ENCODE measurements at regions not wholly inside any gene's neighbourhood (a gene's known extent, or its start where the extent isn't known, plus 50 kb on each side); places are given as distances from the start of the nearest gene placed in this dataset.
"Not testable (repeated sequence)": the region's sequence is repeated elsewhere in the genome, so short reads cannot be mapped to it uniquely, and the experiment has no call there.

DNA sequence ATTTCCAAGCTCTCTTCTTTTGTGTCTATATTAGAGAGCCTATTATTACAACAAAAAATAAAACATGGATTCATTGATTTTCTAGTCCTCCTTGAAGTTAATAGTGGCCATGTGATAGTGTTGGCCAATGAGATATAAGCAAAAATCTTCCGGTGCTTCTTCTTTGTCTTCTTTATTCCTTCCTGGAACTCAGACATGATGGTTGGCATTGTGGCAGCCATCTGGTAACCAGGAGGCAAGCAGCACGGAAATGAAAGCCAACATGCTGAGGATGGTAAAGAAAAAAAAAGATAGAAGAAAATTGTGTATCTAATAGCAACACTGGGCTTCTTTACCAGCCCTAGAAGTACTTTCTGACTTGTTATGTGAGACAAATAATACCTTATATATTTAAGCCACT is 50.8 kb upstream of the SEL1L start:
- H3K4me1 Mint-ChIP-seq (ENCODE audit: low read depth), result no peaks in the 10 kb centered on the region
- no peak overlapping the region for H3K4me3 Mint-ChIP-seq
- H3K27me3 Mint-ChIP-seq (ENCODE audit: low read depth), result peaks cover 10% of the 10 kb centered on the region
- intact Hi-C loops (cut with micrococcal nuclease), result no loop called here
- H3K9me3 Mint-ChIP-seq, result peaks cover 9% of the 10 kb centered on the region
- H3K27ac Mint-ChIP-seq, result no peak overlapping the region
- H3K36me3 Mint-ChIP-seq (ENCODE audit: low read depth), result peaks cover 2% of the 10 kb centered on the region
- CTCF ChIA-PET, result no interaction called here
- DNase-seq, result no peak

DNA sequence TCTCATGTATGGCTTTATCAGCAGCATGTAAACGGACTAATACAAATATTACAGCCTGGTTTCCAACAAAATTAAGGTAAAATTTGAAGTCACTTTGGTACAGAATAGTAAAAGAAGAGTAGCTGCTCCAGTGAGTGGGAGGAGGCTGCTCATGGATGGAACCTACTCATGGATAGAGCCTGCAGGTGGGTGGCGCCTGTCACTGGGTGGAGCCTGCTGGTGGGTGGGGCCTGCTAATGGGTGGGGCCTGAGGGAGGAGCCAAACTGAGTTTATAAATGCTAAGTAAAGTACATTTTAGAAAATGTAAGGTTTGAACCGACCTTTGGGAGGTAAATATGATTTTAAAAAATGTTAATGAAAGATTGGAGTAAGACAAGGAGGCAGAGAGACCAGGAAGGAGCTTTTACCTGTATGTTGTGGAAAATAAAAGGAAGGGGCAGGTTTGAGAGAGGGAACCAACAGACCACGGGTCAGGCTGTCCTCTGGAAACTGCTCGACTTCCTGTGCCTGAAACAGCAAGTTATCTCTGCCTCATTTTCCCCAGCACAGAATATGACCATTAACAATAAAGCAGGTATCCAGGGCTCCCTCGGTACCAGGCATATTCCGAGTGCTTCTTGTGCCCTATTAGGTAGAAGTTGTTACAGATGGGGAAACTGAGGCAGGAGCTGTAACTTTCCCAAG is 55.9 kb upstream of the SEL1L start:
- no peak overlapping the region for H3K4me3 Mint-ChIP-seq
- CTCF ChIA-PET, result no interaction called here
- no peak for DNase-seq

DNA sequence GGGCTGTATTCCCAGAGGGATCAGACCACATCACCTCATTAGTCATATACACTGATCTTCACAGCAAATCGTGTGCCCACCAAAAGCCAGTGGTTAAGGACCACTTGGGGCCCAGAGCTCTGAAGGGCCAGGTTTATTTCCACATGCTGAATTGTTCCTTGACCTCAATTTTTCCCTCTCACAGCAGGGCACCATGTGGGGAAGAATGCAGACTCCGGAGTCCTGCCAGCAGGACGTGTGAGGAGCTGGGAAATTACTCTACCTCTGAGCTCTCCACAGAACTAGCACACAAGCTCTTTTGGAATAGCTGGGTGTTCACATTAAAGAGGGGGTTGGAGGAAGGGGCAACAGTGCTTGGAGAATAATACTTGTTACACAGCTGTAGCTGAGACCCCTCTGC is 57.6 kb upstream of the SEL1L start:
- no peak for DNase-seq
- no peak overlapping the region for H3K27ac Mint-ChIP-seq
- no peaks in the 10 kb centered on the region for H3K9me3 Mint-ChIP-seq
- no peaks in the 10 kb centered on the region for H3K36me3 Mint-ChIP-seq (ENCODE audit: low read depth)
- peaks cover 8% of the 10 kb centered on the region for H3K27me3 Mint-ChIP-seq (ENCODE audit: low read depth)
- intact Hi-C loops (cut with micrococcal nuclease), result no loop called here
- no peaks in the 10 kb centered on the region for H3K4me1 Mint-ChIP-seq (ENCODE audit: low read depth)
- H3K4me3 Mint-ChIP-seq, result no peak overlapping the region
- CTCF ChIA-PET, result no interaction called here

More for the DNA sequence above, 55.9 kb upstream of the SEL1L start:
- peaks cover 2% of the 10 kb centered on the region for H3K27me3 Mint-ChIP-seq (ENCODE audit: low read depth)
- no peaks in the 10 kb centered on the region for H3K4me1 Mint-ChIP-seq (ENCODE audit: low read depth)
- no peaks in the 10 kb centered on the region for H3K36me3 Mint-ChIP-seq (ENCODE audit: low read depth)
- H3K9me3 Mint-ChIP-seq, result no peaks in the 10 kb centered on the region
- intact Hi-C loops (cut with micrococcal nuclease), result no loop called here
- no peak overlapping the region for H3K27ac Mint-ChIP-seq

DNA sequence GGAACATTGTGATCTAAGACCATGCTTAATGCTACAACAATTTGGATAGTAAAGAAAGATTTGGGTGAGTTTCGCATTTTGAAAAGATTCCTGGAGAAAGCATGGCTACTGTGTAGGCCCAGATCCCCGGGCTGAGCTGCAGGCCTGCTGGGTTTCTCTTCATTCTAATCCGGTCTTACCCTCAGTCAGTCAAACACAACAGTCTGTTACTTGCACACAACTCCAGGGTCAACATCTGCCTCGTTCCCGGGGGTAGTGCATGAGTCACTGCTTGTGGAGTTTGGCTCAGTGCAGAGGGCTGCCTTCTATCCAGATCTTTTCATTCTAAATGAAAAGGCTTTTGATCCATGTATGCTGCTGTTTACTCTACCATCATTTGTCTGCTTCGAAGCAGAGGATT is 60.4 kb upstream of the SEL1L start:
- intact Hi-C loops (cut with micrococcal nuclease), result no loop called here
- no peaks in the 10 kb centered on the region for H3K36me3 Mint-ChIP-seq (ENCODE audit: low read depth)
- no peaks in the 10 kb centered on the region for H3K9me3 Mint-ChIP-seq
- H3K4me1 Mint-ChIP-seq (ENCODE audit: low read depth), result no peaks in the 10 kb centered on the region
- H3K4me3 Mint-ChIP-seq, result no peak overlapping the region
- peaks cover 8% of the 10 kb centered on the region for H3K27me3 Mint-ChIP-seq (ENCODE audit: low read depth)
- no peak overlapping the region for H3K27ac Mint-ChIP-seq
- CTCF ChIA-PET, result no interaction called here
- DNase-seq, result no peak

DNA sequence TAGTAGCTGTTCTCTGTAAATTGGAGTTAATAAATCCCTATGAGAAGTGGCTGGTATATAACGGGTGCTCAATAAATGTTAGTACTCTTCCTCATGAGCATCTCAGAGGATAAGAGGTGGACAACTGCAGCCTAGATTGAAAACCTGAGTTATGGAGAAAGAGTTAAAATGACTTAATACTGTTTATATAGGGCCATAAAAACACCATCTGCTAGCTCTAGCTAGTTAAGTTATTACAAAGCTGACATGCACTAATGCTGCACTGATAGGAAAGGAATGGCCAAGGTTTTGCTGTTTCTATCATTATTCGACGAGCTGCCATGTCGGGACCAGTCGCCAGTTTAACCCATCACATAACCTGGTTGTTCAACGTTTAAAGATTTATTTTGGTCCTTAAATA is 72.0 kb upstream of the SEL1L start:
- Mint-ChIP-seq H3K36me3 (ENCODE audit: low read depth) (no peaks in the 10 kb centered on the region), H3K9me3 (no peaks in the 10 kb centered on the region), H3K4me1 (ENCODE audit: low read depth) (no peaks in the 10 kb centered on the region), H3K4me3 (no peak overlapping the region), H3K27ac (no peak overlapping the region), H3K27me3 (ENCODE audit: low read depth) (peaks cover 13% of the 10 kb centered on the region)
- CTCF ChIA-PET, result no interaction called here
- no peak for DNase-seq
- intact Hi-C loops (cut with micrococcal nuclease), result no loop called here

DNA sequence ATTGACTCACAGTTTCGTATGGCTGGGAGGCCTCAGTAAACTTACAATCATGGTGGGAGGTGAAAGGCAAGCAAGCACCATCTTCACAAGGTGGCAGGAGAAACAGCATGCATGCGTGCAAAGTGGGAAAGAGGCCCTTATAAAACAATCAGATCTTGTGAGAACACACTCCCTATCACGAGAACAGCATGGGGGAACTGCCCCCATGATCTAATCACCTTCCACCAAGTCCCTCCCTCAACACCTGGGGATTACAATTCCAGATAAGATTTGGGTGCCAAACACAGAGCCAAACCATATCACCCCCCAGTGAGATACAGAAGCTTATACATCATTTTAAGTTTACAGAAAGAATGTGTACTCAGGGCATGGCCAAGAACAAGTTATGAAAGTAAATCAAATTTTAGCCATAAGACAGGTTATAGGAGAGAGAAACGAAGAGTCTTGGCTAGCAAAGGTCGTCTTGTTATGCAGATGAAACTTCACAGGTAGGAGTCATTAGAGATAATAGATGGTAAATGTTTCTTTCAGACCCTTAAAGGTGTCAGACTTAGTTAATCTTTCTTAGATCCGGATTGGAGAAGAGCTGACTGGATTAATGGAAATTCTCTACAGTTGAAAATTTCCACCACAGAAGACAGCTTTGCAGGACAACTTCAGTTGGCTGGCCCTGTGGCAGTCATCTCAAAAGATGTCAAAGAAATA is 79.8 kb upstream of the SEL1L start:
- Mint-ChIP-seq H3K36me3 (ENCODE audit: low read depth) (no peaks in the 10 kb centered on the region), H3K4me3 (no peak overlapping the region), H3K9me3 (no peaks in the 10 kb centered on the region), H3K4me1 (ENCODE audit: low read depth) (no peaks in the 10 kb centered on the region), H3K27me3 (ENCODE audit: low read depth) (peaks cover 14% of the 10 kb centered on the region), H3K27ac (no peak overlapping the region)
- DNase-seq, result no peak
- intact Hi-C loops (cut with micrococcal nuclease), result no loop called here
- CTCF ChIA-PET, result interaction anchor here (1.9 kb wide), 1 partner anchor 12 kb away, joined by 4 read pairs; no protein-coding TSS in a partner anchor

DNA sequence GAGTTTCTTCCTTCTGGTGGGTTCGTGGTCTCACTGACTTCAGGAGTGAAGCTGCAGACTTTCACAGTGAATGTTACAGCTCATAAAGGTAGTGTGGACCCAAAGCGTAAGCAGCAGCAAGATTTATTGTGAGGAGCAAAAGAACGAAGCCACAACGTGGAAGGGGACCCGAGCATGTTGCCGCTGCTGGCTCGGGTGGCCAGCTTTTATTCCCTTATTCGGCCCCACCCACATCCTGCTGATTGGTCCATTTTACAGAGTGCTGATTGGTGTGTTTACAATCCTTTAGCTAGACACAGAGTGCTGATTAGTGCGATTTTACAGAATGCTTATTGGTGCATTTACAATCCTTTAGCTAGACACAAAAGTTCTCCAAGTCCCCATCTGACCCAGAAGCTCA is 80.6 kb upstream of the SEL1L start:
- H3K9me3 Mint-ChIP-seq; H3K4me3 Mint-ChIP-seq; H3K4me1 Mint-ChIP-seq (ENCODE audit: low read depth); H3K27ac Mint-ChIP-seq; H3K36me3 Mint-ChIP-seq (ENCODE audit: low read depth); intact Hi-C loops (cut with micrococcal nuclease); DNase-seq: not testable (repeated sequence)
- peaks cover 10% of the 10 kb centered on the region for H3K27me3 Mint-ChIP-seq (ENCODE audit: low read depth)
- CTCF ChIA-PET, result interaction anchor here (1.9 kb wide), 1 partner anchor 11 kb away, joined by 4 read pairs; no protein-coding TSS in a partner anchor

DNA sequence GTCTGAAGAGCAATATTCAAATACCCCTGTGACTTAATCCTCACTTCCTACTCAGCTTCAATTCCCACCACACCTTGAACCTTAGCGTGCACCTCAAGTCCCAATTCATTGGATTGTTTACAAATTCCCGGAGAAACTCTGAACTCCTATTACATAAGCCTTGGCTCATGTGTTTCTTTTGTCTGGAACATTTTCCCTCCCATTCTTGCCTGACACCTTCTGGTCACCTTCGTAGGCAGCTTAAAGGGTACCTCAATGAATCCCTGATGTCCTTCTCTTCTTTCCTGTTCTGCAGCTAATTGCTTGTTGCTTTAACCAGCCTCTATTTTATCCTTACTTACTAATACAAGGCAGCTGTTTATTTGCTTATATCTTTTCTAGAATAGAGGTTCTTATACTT is 85.0 kb upstream of the SEL1L start:
- no peaks in the 10 kb centered on the region for H3K36me3 Mint-ChIP-seq (ENCODE audit: low read depth)
- CTCF ChIA-PET, result no interaction called here
- DNase-seq, result no peak
- intact Hi-C loops (cut with micrococcal nuclease), result no loop called here
- H3K4me3 Mint-ChIP-seq, result no peak overlapping the region
- no peaks in the 10 kb centered on the region for H3K9me3 Mint-ChIP-seq
- H3K27me3 Mint-ChIP-seq (ENCODE audit: low read depth), result peaks cover 5% of the 10 kb centered on the region
- no peak overlapping the region for H3K27ac Mint-ChIP-seq
- H3K4me1 Mint-ChIP-seq (ENCODE audit: low read depth), result no peaks in the 10 kb centered on the region

DNA sequence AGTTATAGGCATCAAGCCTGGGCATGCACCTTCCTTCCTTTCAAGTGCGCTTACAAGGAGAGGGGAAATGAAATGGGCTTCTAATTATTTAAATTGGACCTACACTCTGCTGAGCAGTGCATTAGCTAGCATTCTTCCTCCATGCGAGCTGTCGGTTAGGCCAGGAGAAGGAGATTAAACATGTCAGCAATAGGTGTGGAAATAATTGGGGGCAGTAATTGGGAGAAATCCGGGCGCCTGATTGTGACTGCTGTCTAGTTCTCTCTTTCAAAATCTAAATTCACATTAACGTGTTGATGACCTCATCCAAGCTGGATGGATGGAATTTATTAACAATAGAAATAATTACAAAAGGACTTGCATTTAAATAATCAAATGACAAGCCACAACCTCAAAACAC is 86.2 kb upstream of the SEL1L start:
- Mint-ChIP-seq H3K27ac (no peak overlapping the region), H3K4me1 (ENCODE audit: low read depth) (no peaks in the 10 kb centered on the region), H3K9me3 (no peaks in the 10 kb centered on the region), H3K36me3 (ENCODE audit: low read depth) (no peaks in the 10 kb centered on the region), H3K27me3 (ENCODE audit: low read depth) (peaks cover 5% of the 10 kb centered on the region), H3K4me3 (no peak overlapping the region)
- intact Hi-C loops (cut with micrococcal nuclease), result loop anchor here (10.0 kb wide), 1 partner anchor 1645 kb away; no protein-coding TSS in a partner anchor
- no peak for DNase-seq
- CTCF ChIA-PET, result interaction anchor here (0.6 kb wide), 1 partner anchor 29 kb away, joined by 6 read pairs; no protein-coding TSS in a partner anchor

DNA sequence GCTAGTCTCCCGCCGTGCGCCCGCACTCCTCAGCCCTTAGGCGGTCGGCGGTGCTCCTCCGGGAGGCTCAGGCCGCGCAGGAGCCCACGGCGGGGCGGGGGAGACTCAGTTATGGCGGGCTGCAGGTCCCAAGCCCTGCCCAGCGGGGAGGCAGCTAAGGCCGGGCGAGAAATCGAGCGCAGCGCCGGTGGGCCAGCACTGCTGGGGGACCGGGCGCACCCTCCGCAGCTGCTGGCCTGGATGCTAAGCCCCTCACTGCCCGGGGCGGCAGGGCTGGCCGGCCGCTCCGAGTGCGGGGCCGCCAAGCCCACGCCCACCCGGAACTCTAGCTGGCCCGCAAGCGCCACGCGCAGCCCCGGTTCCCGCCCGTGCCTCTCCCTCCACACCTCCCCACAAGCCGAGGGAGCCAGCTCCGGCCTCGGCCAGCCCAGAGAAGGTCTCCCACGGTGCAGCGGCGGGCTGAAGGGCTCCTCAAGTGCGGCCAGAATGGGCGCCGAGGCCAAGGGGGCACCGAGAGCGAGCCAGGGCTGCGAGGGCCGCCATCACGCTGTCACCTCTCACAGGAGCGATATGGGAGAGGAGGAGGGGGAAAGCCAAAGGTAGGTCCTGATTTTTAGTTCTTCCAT is 90.2 kb upstream of the SEL1L start:
- CTCF ChIA-PET, result interaction anchor here (1.2 kb wide), 1 partner anchor 86 kb away, joined by 3 read pairs; no protein-coding TSS in a partner anchor
- H3K36me3 Mint-ChIP-seq (ENCODE audit: low read depth); H3K4me3 Mint-ChIP-seq; DNase-seq; H3K4me1 Mint-ChIP-seq (ENCODE audit: low read depth); H3K27ac Mint-ChIP-seq; H3K9me3 Mint-ChIP-seq: not testable (repeated sequence)
- peaks cover 11% of the 10 kb centered on the region for H3K27me3 Mint-ChIP-seq (ENCODE audit: low read depth)
- intact Hi-C loops (cut with micrococcal nuclease), result loop anchor here (10.0 kb wide), 1 partner anchor 1641 kb away; no protein-coding TSS in a partner anchor

DNA sequence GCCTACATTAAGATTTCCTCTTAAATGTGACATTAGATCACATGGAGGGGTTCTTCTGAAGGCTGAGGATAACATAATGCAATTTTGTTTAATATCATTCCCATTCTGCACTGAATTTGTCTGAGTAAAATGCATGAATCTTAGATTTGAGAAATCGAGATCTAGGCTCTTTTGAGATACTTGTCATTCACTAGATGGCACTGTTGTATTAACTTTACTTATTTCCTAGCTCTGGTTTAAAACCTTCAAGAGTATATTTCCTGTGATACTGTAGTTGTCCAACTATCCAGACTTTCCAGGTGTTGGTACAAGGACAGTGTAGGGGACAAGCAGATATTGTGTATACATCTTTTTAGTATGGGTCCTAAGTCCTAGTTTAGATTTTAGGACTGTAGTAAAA is 91.7 kb upstream of the SEL1L start:
- H3K9me3 Mint-ChIP-seq, result no peaks in the 10 kb centered on the region
- intact Hi-C loops (cut with micrococcal nuclease), result loop anchor here (5.0 to 10.0 kb wide), 2 partner anchors 362 to 1639 kb away; no protein-coding TSS in a partner anchor
- H3K4me3 Mint-ChIP-seq, result no peak overlapping the region
- no peak overlapping the region for H3K27ac Mint-ChIP-seq
- no peak for DNase-seq
- CTCF ChIA-PET, result interaction anchor here (0.6 to 1.7 kb wide), 6 partner anchors 11 to 423 kb away, joined by 3 to 6 read pairs (median 4); no protein-coding TSS in a partner anchor
- peaks cover 9% of the 10 kb centered on the region for H3K27me3 Mint-ChIP-seq (ENCODE audit: low read depth)
- H3K4me1 Mint-ChIP-seq (ENCODE audit: low read depth), result no peaks in the 10 kb centered on the region
- H3K36me3 Mint-ChIP-seq (ENCODE audit: low read depth), result no peaks in the 10 kb centered on the region

DNA sequence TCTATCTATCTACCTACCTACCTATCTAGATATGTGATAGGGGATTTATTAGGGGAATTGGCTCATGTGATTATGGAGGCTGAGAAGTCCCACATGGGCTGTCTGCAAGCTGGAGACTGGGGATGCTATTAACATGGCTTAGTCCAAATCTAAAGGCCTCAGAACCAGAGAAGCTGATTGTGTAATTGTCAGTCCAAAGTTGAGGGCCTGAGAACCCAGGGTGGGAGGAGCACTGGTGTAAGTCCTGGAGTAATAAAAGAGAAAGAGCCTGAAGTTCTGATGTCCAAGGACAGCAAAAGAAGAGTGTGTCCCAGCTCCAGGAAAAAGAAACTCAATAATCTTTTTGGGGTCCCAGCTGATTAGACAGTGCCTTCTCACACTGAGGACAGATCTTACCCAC is 98.5 kb upstream of the SEL1L start:
- H3K27me3 Mint-ChIP-seq (ENCODE audit: low read depth), result peaks cover 4% of the 10 kb centered on the region
- H3K4me1 Mint-ChIP-seq (ENCODE audit: low read depth), result no peaks in the 10 kb centered on the region
- intact Hi-C loops (cut with micrococcal nuclease), result no loop called here
- H3K9me3 Mint-ChIP-seq, result no peaks in the 10 kb centered on the region
- DNase-seq, result no peak
- CTCF ChIA-PET, result no interaction called here
- no peak overlapping the region for H3K27ac Mint-ChIP-seq
- H3K36me3 Mint-ChIP-seq (ENCODE audit: low read depth), result no peaks in the 10 kb centered on the region
- no peak overlapping the region for H3K4me3 Mint-ChIP-seq

Data from activated naive CD4-positive, alpha-beta T cell treated with anti-CD3 and anti-CD28 coated beads for 36 hours (primary cell).